ENCODE measurements at regions not wholly inside any gene's neighbourhood (a gene's known extent, or its start where the extent isn't known, plus 50 kb on each side); places are given as distances from the start of the nearest gene placed in this dataset.

DNA sequence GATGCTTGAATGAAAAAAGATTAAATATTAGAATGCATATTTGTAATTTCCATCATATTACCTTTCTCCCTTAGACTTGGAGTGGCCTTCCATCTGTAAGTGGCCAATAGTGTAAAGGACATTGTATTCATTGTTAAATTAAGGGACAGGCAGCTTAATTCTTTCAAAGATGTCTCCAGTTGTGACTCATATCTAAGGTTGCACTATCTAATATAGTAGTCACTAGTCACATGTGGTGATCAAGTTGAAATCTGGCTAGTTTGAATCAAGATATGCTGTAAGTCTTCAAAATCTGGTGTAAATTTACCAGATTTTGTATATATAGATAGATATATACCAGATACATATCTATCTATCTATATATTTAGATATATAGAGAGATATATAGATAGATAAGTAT is 52.4 kb upstream of the AGPS start:
- H3K36me3 ChIP-seq (ENCODE audit: control insufficient read depth, low read length), result no peaks in the 10 kb centered on the region
- no peaks in the 10 kb centered on the region for H3K9me3 ChIP-seq (ENCODE audit: control insufficient read depth, insufficient read depth, low read length)
- no peak for TF ChIP-seq EZH2phosphoT487 (IDR thresholded peaks at IDR 0.05; ENCODE audit: borderline replicate concordance, low read length)
- TF ChIP-seq, protein P1, sequence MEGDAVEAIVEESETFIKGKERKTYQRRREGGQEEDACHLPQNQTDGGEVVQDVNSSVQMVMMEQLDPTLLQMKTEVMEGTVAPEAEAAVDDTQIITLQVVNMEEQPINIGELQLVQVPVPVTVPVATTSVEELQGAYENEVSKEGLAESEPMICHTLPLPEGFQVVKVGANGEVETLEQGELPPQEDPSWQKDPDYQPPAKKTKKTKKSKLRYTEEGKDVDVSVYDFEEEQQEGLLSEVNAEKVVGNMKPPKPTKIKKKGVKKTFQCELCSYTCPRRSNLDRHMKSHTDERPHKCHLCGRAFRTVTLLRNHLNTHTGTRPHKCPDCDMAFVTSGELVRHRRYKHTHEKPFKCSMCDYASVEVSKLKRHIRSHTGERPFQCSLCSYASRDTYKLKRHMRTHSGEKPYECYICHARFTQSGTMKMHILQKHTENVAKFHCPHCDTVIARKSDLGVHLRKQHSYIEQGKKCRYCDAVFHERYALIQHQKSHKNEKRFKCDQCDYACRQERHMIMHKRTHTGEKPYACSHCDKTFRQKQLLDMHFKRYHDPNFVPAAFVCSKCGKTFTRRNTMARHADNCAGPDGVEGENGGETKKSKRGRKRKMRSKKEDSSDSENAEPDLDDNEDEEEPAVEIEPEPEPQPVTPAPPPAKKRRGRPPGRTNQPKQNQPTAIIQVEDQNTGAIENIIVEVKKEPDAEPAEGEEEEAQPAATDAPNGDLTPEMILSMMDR (IDR thresholded peaks at IDR 0.05; ENCODE audit: low read depth, low read length, poor library complexity, severe bottlenecking), result no peak
- H3K4me1 ChIP-seq (ENCODE audit: control insufficient read depth, low read length), result no peaks in the 10 kb centered on the region
- H3K9me2 ChIP-seq (replicated peaks; ENCODE audit: control insufficient read depth, low read length), result no peaks in the 10 kb centered on the region
- no peaks in the 10 kb centered on the region; the same call in 1 of the 2 replicates for H3K27me3 ChIP-seq (ENCODE audit: control insufficient read depth, low read length)
- H3F3A ChIP-seq (ENCODE audit: control insufficient read depth, insufficient read depth), result 0 out of 2 replicates have a peak, but pooled peaks cover 2% of the 10 kb centered on the region
- no peak overlapping the region for H3K4me2 ChIP-seq (ENCODE audit: low read length)
- no peaks in the 10 kb centered on the region for H3K79me2 ChIP-seq (ENCODE audit: control insufficient read depth, low read length)
- H4K20me1 ChIP-seq (ENCODE audit: control insufficient read depth, insufficient read depth, low read depth, low read length), result no peaks in the 10 kb centered on the region
- H3K4me3 ChIP-seq (ENCODE audit: low read length), result no peak overlapping the region
- no peak overlapping the region for H3K27ac ChIP-seq (ENCODE audit: low read depth, low read length)

DNA sequence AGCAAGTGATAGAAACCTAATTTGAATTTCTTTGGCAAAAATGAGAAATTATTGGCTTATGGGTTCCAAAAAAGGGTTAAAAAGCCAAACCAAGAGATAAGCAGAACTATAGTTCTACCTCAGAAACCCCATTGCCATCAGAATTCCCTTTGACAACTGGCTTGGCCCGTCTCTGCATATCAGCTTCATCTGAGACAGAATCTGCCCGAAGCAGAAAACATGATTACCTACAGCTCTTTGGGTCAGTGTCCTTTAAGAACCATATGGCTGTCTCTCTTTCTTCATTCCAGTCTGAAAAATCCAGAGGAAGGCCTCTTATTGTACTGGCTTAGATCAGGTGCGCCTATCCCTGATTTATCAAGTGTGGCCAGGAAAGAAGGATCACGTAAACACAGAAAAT is 49.8 kb upstream of the AGPS start:
- Histone ChIP-seq H4K20me1 (ENCODE audit: control insufficient read depth, insufficient read depth, low read depth, low read length) (no peaks in the 10 kb centered on the region), H3K9me2 (replicated peaks; ENCODE audit: control insufficient read depth, low read length) (no peaks in the 10 kb centered on the region), H3K79me2 (ENCODE audit: control insufficient read depth, low read length) (no peaks in the 10 kb centered on the region), H3K27ac (ENCODE audit: low read depth, low read length) (no peak overlapping the region), H3K9me3 (ENCODE audit: control insufficient read depth, insufficient read depth, low read length) (no peaks in the 10 kb centered on the region), H3F3A (ENCODE audit: control insufficient read depth, insufficient read depth) (no peaks in the 10 kb centered on the region), H3K36me3 (ENCODE audit: control insufficient read depth, low read length) (no peaks in the 10 kb centered on the region), H3K4me3 (ENCODE audit: low read length) (no peak overlapping the region), H3K4me1 (ENCODE audit: control insufficient read depth, low read length) (no peaks in the 10 kb centered on the region), H3K4me2 (ENCODE audit: low read length) (no peak overlapping the region), H3K27me3 (ENCODE audit: control insufficient read depth, low read length) (no peaks in the 10 kb centered on the region)
- TF ChIP-seq EZH2phosphoT487 (IDR thresholded peaks at IDR 0.05; ENCODE audit: borderline replicate concordance, low read length), result no peak
- TF ChIP-seq, protein P1 (IDR thresholded peaks at IDR 0.05; ENCODE audit: low read depth, low read length, poor library complexity, severe bottlenecking), result no peak
